Hematopoietic multipotent progenitor cell treated with erythropoietin and hydrocortisone succinate and interleukin-3 and kit ligand, for 17 days (in vitro differentiated cells): ENCODE measurements at regions not wholly inside any gene's neighbourhood (a gene's known extent, or its start where the extent isn't known, plus 50 kb on each side); places are given as distances from the start of the nearest gene placed in this dataset.
"Not testable (repeated sequence)": the region's sequence is repeated elsewhere in the genome, so short reads cannot be mapped to it uniquely, and the experiment has no call there.

ENCODE experiments used
- DNase-seq: peaks from one replicate; pipeline ENCODE4 v3.0.0-alpha.2; 2015; ENCODE audit warnings: low spot score

GRCh38 chr2:128613876-128614275 lies 295.2 kb upstream of the HS6ST1 start:
- DNase-seq: no peak

GRCh38 chr2:128614907-128615306 lies 296.2 kb upstream of the HS6ST1 start:
- DNase-seq: not testable (repeated sequence)

- DNase-seq: no peak
These were observed 296.9 kb upstream of the HS6ST1 start for GRCh38 chr2:128615571-128615970.

- DNase-seq: no peak
These were observed 298.4 kb upstream of the HS6ST1 start for GRCh38 chr2:128617029-128617590.

- DNase-seq: no peak
These were observed 299.0 kb upstream of the HS6ST1 start for GRCh38 chr2:128617661-128618060.

GRCh38 chr2:128618642-128619041 lies 300.0 kb upstream of the HS6ST1 start:
- DNase-seq: no peak

GRCh38 chr2:128619471-128620325 lies 301.0 kb upstream of the HS6ST1 start:
- no peak for DNase-seq

GRCh38 chr2:128621074-128621473 lies 302.4 kb upstream of the HS6ST1 start:
- no peak for DNase-seq

- DNase-seq: no peak
These were observed 303.7 kb upstream of the HS6ST1 start for GRCh38 chr2:128622371-128622770.

- DNase-seq: no peak
These were observed 304.4 kb upstream of the HS6ST1 start for GRCh38 chr2:128622955-128623620.

GRCh38 chr2:128623776-128624761 lies 305.4 kb upstream of the HS6ST1 start:
- no peak for DNase-seq

- DNase-seq: no peak
These were observed 306.3 kb upstream of the HS6ST1 start for GRCh38 chr2:128624956-128625355.

- no peak for DNase-seq
These were observed 306.8 kb upstream of the HS6ST1 start for GRCh38 chr2:128625421-128625820.

GRCh38 chr2:128625963-128626759 lies 307.5 kb upstream of the HS6ST1 start:
- no peak for DNase-seq

- no peak for DNase-seq
These were observed 308.3 kb upstream of the HS6ST1 start for GRCh38 chr2:128626760-128627511.

GRCh38 chr2:128628206-128628605 lies 309.5 kb upstream of the HS6ST1 start:
- no peak for DNase-seq

- DNase-seq: no peak
These were observed 310.3 kb upstream of the HS6ST1 start for GRCh38 chr2:128628996-128629395.

- no peak for DNase-seq
These were observed 312.5 kb upstream of the HS6ST1 start for GRCh38 chr2:128630974-128631697.

- DNase-seq: no peak
These were observed 313.2 kb upstream of the HS6ST1 start for GRCh38 chr2:128631698-128632500.
